BLaER1 treated with 17β-estradiol and CSF1 and Interleukin-3, amounts not matched to agents 10 nM and 100 nM (cell line): ENCODE measurements at regions not wholly inside any gene's neighbourhood (a gene's known extent, or its start where the extent isn't known, plus 50 kb on each side); places are given as distances from the start of the nearest gene placed in this dataset.

Experiments
- H3K27ac ChIP-seq, 11 experiments: shearing (Covaris generic); formaldehyde crosslinking; 2 replicates each; pipeline ENCODE4 v1.8.1; 2022
- H3K27me3 ChIP-seq, 11 experiments: shearing (Covaris generic); formaldehyde crosslinking; 2 replicates each; pipeline ENCODE4 v1.8.1; 2022
- H3K36me3 ChIP-seq, 11 experiments: shearing (Covaris generic); formaldehyde crosslinking; 2 replicates each; pipeline ENCODE4 v1.8.1; 2022
- H3K4me1 ChIP-seq, 10 experiments: shearing (Covaris generic); formaldehyde crosslinking; 2 replicates each; pipeline ENCODE4 v1.8.1; 2022
- H3K4me2 ChIP-seq, 11 experiments: shearing (Covaris generic); formaldehyde crosslinking; 2 replicates each; pipeline ENCODE4 v1.8.1; 2022
- H3K4me3 ChIP-seq, 10 experiments: shearing (Covaris generic); formaldehyde crosslinking; 2 replicates each; pipeline ENCODE4 v1.8.1; 2022
- H3K9ac ChIP-seq, 11 experiments: shearing (Covaris generic); formaldehyde crosslinking; 2 replicates each; pipeline ENCODE4 v1.8.1; 2022
- H3K9me3 ChIP-seq, 11 experiments: shearing (Covaris generic); formaldehyde crosslinking; replicated peaks in 1 of 11; 2 replicates each; pipeline ENCODE4 v1.8.1; 2022
- H4K20me1 ChIP-seq, 11 experiments: shearing (Covaris generic); formaldehyde crosslinking; 2 replicates each; pipeline ENCODE4 v1.8.1; 2022
- Cebpa-rat ChIP-seq, 11 experiments: shearing (Covaris generic); IDR thresholded peaks; 2 replicates each; pipeline ENCODE4 v1.8.1; 2022

DNA sequence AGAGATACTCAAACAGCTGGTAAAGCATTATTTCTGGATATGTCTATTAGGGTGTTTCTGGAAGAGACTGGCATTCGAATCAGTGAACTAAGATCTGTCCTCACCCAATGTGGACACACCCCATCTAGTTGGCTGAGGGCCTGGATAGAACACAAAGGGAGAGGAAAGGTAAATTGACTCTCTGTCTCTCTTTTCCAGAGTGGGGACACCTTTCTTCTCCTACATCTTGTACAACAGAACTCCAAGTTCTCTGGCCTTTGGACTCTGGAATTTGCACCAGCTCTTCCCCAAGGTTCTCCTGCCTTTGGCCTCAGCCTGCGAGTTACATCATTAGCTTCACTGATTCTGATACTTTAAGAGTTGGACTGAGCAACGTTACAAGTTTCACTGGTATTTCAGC is 1253.9 kb downstream of the SLC16A7 start:
- Histone ChIP-seq H4K20me1 (no peaks in the 10 kb centered on the region), H3K4me2 (no peak overlapping the region), H3K4me1 (no peaks in the 10 kb centered on the region), H3K36me3 (no peaks in the 10 kb centered on the region), H3K4me3 (no peak overlapping the region), H3K9me3 (no peaks in the 10 kb centered on the region), H3K27ac (no peak overlapping the region), H3K9ac (no peak overlapping the region), H3K27me3 (no peaks in the 10 kb centered on the region)
- TF ChIP-seq Cebpa-rat (IDR thresholded peaks at IDR 0.05): no peak

DNA sequence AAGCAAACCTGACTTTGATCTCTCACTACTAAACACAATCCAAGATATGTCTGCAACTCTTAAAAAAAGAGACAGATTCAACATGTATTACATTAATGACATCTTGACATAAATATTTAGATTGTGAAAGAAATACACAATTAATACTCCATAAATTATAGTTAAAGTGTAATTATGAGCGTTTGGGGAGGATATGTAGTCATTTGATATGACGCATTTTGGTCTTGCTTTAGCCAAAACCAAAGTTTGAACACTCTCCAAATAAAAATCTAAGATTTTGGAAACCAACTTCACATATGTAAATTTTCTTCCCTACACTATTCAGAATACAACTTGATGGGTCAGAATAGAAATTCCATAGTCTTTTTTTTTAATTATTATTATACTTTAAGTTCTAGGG is 1257.6 kb downstream of the SLC16A7 start:
- Histone ChIP-seq H3K9ac (no peak overlapping the region), H3K9me3 (no peaks in the 10 kb centered on the region), H3K27ac (no peak overlapping the region), H3K4me1 (no peaks in the 10 kb centered on the region), H3K4me3 (no peak overlapping the region), H4K20me1 (no peaks in the 10 kb centered on the region), H3K4me2 (no peak overlapping the region), H3K36me3 (no peaks in the 10 kb centered on the region), H3K27me3 (no peaks in the 10 kb centered on the region)
- TF ChIP-seq Cebpa-rat (IDR thresholded peaks at IDR 0.05): no peak

DNA sequence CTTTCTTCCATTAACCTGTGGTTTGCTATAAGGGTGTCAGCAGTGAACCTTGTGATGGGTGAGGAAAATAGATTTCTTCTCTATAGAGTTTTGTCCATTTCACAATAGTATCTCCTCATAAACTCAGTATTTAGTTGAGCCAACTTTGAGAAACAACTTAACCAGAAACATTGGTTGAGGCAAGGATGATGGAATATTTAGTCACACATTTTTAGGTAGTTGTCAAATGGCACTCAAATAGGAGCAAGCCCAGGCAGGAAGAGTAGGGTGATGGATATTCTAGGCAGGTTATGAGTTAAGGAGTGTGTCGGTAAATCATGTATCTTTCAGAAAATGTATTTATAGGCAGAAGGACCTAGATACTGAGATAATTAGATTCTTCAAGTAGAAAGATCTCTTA is 1267.6 kb downstream of the SLC16A7 start:
- H3K4me2 ChIP-seq: no peak overlapping the region
- no peaks in the 10 kb centered on the region for H3K4me1 ChIP-seq
- TF ChIP-seq Cebpa-rat (IDR thresholded peaks at IDR 0.05): no peak
- no peak overlapping the region for H3K27ac ChIP-seq
- no peaks in the 10 kb centered on the region for H3K9me3 ChIP-seq
- no peak overlapping the region for H3K9ac ChIP-seq
- no peaks in the 10 kb centered on the region for H3K27me3 ChIP-seq
- no peak overlapping the region for H3K4me3 ChIP-seq
- no peaks in the 10 kb centered on the region for H3K36me3 ChIP-seq
- H4K20me1 ChIP-seq: no peaks in the 10 kb centered on the region

DNA sequence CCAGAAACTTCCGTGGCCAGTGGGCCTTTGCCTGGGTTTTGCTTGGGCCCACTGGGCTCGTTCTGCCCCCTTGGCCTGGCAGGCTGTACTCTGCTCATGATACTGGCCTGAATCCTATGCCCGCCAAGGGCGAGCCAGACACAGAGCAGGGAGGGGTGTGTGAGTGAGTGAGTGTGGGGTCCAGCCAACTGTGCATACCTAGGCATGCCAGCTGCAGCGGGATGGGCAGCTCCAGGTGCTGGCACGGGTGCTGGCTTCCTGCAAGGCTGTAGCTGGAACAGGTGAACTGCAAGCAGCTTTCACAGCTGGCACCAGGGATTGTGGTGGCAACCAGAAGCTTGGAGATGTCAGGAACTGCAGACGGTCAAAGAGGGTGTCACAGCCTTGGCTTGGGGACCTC is 1276.4 kb downstream of the SLC16A7 start:
- Histone ChIP-seq H3K9ac (no peak overlapping the region), H3K36me3 (no peaks in the 10 kb centered on the region), H3K4me2 (no peak overlapping the region), H4K20me1 (no peaks in the 10 kb centered on the region), H3K27me3 (no peaks in the 10 kb centered on the region), H3K4me1 (no peaks in the 10 kb centered on the region), H3K9me3 (peaks cover 0 to 4% (median 0%) of the 10 kb centered on the region in 11 experiments; a peak in 1 of 22 replicates), H3K4me3 (no peak overlapping the region), H3K27ac (no peak overlapping the region)
- no peak for TF ChIP-seq Cebpa-rat (IDR thresholded peaks at IDR 0.05)

DNA sequence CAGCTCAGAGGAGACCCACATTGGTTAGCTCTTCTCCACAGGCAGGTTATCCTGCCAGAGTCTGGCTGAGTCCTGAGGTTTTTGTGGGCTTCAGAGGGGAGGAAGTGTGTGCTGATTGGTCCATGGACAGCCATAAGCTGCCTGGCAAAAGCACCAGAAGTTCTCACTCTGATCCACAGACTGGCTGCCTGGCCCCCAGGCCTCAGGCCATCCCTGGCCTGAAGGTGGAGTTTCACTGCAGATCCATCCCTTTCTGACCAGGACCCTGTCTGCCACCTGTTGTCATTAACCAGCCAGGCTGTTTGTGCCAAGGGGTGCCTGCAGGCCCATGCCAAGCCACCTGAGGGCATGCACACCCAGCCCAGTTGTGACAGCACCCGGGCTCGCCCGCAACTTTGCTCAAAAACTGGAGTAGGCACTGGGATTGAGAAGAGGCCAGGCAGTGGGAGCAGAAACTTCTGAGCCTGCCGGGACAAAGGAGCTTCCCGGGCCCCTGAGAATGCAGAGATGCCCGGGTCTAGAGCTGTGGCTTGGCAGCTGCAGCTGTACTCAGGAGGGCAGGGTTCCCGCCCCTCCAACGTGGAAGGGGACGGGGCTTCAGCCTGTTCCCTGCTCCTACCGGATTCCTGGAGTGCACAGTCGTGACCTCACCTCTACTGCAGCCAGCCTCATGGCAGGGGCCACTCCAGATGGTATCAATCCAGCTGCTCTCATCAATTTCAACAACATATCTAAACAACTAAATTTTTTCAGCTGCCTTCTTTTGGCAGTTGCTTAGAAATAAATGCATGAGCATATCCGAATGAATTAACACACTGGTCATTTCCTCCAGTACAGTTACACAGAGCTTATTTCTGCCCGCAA is 1277.3 kb downstream of the SLC16A7 start:
- Histone ChIP-seq H3K4me3 (no peak overlapping the region), H3K27me3 (no peaks in the 10 kb centered on the region), H3K36me3 (no peaks in the 10 kb centered on the region), H3K4me2 (no peak overlapping the region), H3K4me1 (no peaks in the 10 kb centered on the region), H4K20me1 (no peaks in the 10 kb centered on the region), H3K9ac (no peak overlapping the region), H3K27ac (no peak overlapping the region), H3K9me3 (peaks cover 0 to 4% (median 0%) of the 10 kb centered on the region in 11 experiments; a peak in 1 of 22 replicates)
- no peak for TF ChIP-seq Cebpa-rat (IDR thresholded peaks at IDR 0.05)

DNA sequence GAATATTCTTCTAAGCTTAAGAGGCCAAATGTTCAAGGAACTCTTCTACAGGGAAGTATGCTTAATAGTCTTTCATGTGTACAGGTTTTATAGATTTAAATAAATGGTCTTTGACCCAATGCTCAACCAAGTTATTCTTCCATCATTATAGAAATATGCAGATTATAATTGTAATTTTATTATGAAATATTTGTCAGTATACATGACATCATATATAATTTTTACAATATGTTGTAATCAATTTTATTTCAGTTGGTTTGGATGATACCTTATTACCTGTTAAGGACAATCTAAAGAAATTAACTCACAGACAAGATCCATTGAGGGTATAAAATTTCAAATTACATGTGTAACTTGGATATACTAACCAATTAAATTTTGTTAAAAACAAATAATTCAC is 1278.3 kb downstream of the SLC16A7 start:
- Histone ChIP-seq H3K9me3 (peaks cover 0 to 4% (median 0%) of the 10 kb centered on the region in 11 experiments; a peak in 1 of 22 replicates), H3K27me3 (no peaks in the 10 kb centered on the region), H3K27ac (no peak overlapping the region), H3K9ac (no peak overlapping the region), H3K4me2 (no peak overlapping the region), H4K20me1 (no peaks in the 10 kb centered on the region), H3K4me1 (no peaks in the 10 kb centered on the region), H3K36me3 (no peaks in the 10 kb centered on the region), H3K4me3 (no peak overlapping the region)
- TF ChIP-seq Cebpa-rat (IDR thresholded peaks at IDR 0.05): no peak

DNA sequence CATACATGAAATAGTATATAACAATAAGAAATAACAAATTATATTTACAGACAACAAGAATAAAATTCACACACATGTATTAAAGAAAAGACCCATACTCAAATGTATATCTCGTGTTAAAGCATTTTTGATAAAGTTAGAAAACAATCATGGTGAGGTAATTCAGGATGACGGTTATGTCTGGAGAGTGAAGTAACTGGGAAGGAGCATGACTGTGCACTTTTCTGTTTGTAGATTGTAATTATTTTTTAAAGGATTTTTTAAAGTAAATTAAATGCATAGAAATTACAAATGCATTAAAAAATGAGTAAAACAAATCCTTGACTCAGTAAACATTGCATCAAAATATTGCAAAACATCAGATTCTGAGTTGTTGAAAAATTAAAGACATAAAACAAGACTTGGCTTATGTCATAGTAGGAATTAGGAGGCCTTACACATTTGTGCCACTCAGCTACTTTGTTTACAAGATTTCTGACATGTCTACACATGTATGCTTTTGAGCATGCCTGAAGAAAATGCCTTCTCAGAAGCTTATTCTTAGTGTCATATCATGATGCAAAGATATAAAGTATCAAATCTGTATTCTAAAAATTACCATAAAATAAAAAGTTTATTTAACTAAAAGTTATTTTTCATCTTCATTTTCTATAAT is 1325.1 kb downstream of the SLC16A7 start:
- Histone ChIP-seq H3K4me3 (no peak overlapping the region), H3K4me2 (no peak overlapping the region), H3K36me3 (no peaks in the 10 kb centered on the region), H3K27me3 (no peaks in the 10 kb centered on the region), H3K9me3 (no peaks in the 10 kb centered on the region), H3K9ac (no peak overlapping the region), H3K4me1 (no peaks in the 10 kb centered on the region), H3K27ac (no peak overlapping the region), H4K20me1 (no peaks in the 10 kb centered on the region)
- TF ChIP-seq Cebpa-rat (IDR thresholded peaks at IDR 0.05): no peak

DNA sequence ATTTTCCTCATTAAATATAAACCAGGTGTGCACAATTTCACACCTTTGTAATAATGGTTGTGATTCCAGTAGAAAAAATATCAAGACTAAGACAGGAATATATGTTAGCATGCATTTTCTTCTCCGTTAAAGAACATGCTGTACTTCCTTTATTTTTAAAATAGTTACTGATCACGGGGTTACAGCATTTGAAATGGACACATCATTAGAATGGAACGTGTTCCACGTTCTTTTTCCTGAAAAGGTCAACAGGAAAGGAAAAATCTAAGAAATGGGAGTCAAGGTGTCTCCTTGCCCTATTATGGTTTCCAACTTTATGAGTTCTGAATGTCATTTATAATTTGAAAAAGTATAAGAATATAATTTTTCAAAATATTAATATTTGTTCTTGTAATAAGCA is 1325.7 kb downstream of the SLC16A7 start:
- Histone ChIP-seq H3K27ac (no peak overlapping the region), H3K4me1 (no peaks in the 10 kb centered on the region), H3K9ac (no peak overlapping the region), H3K4me3 (no peak overlapping the region), H3K36me3 (no peaks in the 10 kb centered on the region), H4K20me1 (no peaks in the 10 kb centered on the region), H3K4me2 (no peak overlapping the region), H3K9me3 (no peaks in the 10 kb centered on the region), H3K27me3 (no peaks in the 10 kb centered on the region)
- no peak for TF ChIP-seq Cebpa-rat (IDR thresholded peaks at IDR 0.05)

DNA sequence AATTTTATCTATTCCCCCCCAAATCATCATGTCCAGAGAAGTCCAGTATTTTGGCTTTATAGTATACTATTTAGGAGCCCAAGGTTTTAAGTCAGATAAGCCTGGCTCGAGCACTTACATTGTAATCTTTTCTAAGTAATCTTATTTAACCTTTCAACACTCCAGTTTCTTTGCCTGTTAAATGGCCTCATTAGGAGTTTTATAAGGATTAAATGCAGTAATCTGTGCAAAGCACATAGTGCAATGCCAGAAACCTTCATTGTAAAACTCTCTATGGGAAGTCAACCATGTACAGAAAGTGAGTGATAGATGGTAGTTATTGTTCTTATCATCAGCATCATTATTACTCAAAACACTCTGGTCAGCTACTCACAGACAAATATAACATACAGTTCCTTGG is 1330.4 kb downstream of the SLC16A7 start:
- no peak for TF ChIP-seq Cebpa-rat (IDR thresholded peaks at IDR 0.05)
- Histone ChIP-seq H3K9ac (no peak overlapping the region), H3K36me3 (no peaks in the 10 kb centered on the region)

DNA sequence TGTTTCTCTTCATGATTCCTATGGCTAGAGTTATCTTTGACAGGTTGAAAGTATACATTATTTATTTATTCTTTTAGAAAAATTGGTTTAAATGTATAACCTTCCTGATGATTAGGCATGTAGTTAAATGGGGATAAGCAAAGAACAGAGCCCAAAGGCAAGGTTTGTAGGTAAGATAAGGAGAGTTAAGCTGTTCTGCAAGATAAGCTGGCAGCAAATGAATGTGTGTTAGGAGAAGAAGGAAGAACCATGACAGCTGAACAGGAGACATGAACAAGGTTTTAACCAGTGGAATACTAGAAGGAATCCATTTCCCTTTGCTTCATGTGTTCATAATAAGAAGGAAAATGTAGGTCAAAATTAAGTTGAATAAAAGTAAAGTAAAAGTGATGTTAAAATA is 1330.1 kb upstream of the USP15 start:
- no peak for TF ChIP-seq Cebpa-rat (IDR thresholded peaks at IDR 0.05)

More for the DNA sequence above, 1330.4 kb downstream of the SLC16A7 start:
- H4K20me1 ChIP-seq: no peaks in the 10 kb centered on the region
- no peaks in the 10 kb centered on the region for H3K4me1 ChIP-seq
- H3K4me2 ChIP-seq: no peak overlapping the region
- H3K27ac ChIP-seq: no peak overlapping the region
- H3K4me3 ChIP-seq: no peak overlapping the region
- no peaks in the 10 kb centered on the region for H3K27me3 ChIP-seq
- no peaks in the 10 kb centered on the region for H3K9me3 ChIP-seq

More for the DNA sequence above, 1330.1 kb upstream of the USP15 start:
- Histone ChIP-seq H4K20me1 (no peaks in the 10 kb centered on the region), H3K27me3 (no peaks in the 10 kb centered on the region), H3K4me3 (no peak overlapping the region), H3K9me3 (peaks cover 3 to 20% (median 12%) of the 10 kb centered on the region in 11 experiments; a peak in 17 of 22 replicates), H3K36me3 (no peaks in the 10 kb centered on the region), H3K27ac (no peak overlapping the region), H3K9ac (no peak overlapping the region), H3K4me2 (no peak overlapping the region), H3K4me1 (no peaks in the 10 kb centered on the region)
